Body of pancreas (tissue), 4 donors: ENCODE measurements at regions not wholly inside any gene's neighbourhood (a gene's known extent, or its start where the extent isn't known, plus 50 kb on each side); places are given as distances from the start of the nearest gene placed in this dataset.

Source experiments
- POLR2A ChIP-seq, 3 donors: fragments of 450-650 bp; IDR thresholded peaks; one replicate each; pipeline ENCODE4 v1.6.1; 2016; ENCODE audit warnings: antibody characterized with exemption in 3 of 3, mild to moderate bottlenecking in 2 of 3
- TF ChIP-seq, protein P1 (sequence below), 7 experiments: fragments of 450-650 bp in 4 of 7; fragments of 200-600 bp in 3 of 7; sonication (generic) in 3 of 7; IDR thresholded peaks; one replicate each; pipeline ENCODE4 v1.5.1; 2016 to 2019; ENCODE audit warnings: antibody characterized with exemption in 7 of 7

DNA sequence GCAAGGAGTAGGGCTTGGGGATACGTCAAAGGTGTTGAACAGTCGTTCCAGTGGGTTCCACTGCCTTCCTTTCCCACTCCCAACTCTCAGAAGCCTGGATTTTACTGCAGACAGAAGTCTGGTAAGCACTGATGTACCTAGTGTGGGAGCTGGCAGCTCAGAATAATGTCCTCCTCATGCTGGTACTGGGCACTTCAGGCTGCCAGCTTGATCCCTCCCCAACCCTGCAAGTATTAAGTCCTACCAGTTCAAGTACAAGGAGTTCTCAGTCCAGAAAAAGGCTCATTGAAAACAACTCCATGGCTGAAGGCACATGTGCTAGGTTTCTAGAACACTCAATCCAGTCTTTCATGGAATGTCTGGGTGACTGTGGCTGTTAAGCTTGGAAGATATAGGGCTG is 304.3 kb downstream of the NUAK1 start:
- TF ChIP-seq, protein P1, sequence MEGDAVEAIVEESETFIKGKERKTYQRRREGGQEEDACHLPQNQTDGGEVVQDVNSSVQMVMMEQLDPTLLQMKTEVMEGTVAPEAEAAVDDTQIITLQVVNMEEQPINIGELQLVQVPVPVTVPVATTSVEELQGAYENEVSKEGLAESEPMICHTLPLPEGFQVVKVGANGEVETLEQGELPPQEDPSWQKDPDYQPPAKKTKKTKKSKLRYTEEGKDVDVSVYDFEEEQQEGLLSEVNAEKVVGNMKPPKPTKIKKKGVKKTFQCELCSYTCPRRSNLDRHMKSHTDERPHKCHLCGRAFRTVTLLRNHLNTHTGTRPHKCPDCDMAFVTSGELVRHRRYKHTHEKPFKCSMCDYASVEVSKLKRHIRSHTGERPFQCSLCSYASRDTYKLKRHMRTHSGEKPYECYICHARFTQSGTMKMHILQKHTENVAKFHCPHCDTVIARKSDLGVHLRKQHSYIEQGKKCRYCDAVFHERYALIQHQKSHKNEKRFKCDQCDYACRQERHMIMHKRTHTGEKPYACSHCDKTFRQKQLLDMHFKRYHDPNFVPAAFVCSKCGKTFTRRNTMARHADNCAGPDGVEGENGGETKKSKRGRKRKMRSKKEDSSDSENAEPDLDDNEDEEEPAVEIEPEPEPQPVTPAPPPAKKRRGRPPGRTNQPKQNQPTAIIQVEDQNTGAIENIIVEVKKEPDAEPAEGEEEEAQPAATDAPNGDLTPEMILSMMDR (IDR thresholded peaks at IDR 0.05) = no peak
- TF ChIP-seq POLR2A (IDR thresholded peaks at IDR 0.05) = no peak
